PFSK-1 (cell line): ENCODE measurements at regions not wholly inside any gene's neighbourhood (a gene's known extent, or its start where the extent isn't known, plus 50 kb on each side); places are given as distances from the start of the nearest gene placed in this dataset.

Source experiments
- FOXP2 ChIP-seq: optimal IDR thresholded peaks from 2 replicates; pipeline ENCODE3; 2011; ENCODE audit warnings: borderline replicate concordance, control low read depth, inconsistent platforms; ENCODE audit not compliant: insufficient read depth; ENCODE audit errors: extremely low read length, extremely low read depth
- POLR2AphosphoS5 ChIP-seq: IDR thresholded peaks from 2 replicates; pipeline ENCODE4 v1.6.1; 2012; ENCODE audit warnings: low read depth, mild to moderate bottlenecking, control low read depth, low read length, moderate library complexity
- SIN3A ChIP-seq: IDR thresholded peaks from 2 replicates; pipeline ENCODE4 v1.6.1; 2012; ENCODE audit warnings: mild to moderate bottlenecking, low read length, moderate library complexity, borderline replicate concordance; ENCODE audit not compliant: insufficient read depth
- TAF1 ChIP-seq: IDR thresholded peaks from 2 replicates; pipeline ENCODE4 v1.6.1; 2012; ENCODE audit warnings: low read length, control low read depth, borderline replicate concordance; ENCODE audit not compliant: insufficient read depth

DNA sequence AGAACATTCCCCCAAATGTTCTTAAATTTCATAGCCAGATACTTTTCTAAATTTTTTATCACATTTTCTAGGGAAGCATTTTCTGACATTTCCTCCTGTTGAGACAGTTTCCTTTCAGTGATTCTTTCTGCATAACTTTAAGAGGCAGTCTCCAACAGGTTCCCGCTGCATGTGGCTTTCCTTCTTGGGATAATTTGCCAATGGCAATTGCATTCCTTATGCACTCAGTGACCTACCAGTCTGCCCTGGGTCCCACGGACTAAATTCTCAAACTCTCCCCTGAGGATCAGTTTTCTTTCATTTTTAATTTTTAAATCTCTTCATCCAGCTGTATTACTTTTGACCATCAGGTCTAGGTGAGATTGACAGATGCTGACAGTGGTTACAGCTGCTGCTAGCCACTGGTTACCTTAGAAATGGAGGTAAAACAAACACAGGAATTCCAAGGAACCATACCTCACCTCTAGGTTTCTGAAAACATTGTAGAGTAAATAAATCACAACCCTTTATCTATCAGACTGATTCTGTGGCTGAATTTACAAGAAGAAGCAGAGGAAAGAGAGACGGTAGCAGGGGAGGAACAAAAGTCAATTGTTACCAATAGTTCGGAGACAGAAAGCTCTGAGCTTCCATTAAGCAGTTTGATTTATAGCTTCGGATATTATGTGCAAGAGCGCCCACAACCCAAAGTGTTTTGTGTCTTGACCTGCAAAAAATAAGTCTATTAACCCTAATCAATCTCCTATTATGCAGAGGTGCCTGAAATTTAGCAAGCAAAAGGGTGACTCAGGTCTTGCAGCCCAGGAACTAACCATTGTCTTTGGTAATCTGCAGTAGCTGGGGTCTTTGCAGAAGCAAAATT lies 216.0 kb downstream of the PMP22 start:
- TF ChIP-seq POLR2AphosphoS5 (no peak), TAF1 (no peak), SIN3A (no peak), FOXP2 (no peak)
